Activated naive CD8-positive, alpha-beta T cell treated with anti-CD3 and anti-CD28 coated beads, Interleukin-2, amount 50 U/mL, for 24 hours (primary cell): ENCODE measurements at regions not wholly inside any gene's neighbourhood (a gene's known extent, or its start where the extent isn't known, plus 50 kb on each side); places are given as distances from the start of the nearest gene placed in this dataset.
"Not testable (repeated sequence)": the region's sequence is repeated elsewhere in the genome, so short reads cannot be mapped to it uniquely, and the experiment has no call there.

Source experiments
- ATAC-seq: fragments of 150-1000 bp; cut with Tn5 transposase; one replicate; pipeline ENCODE4 v1.10.0; 2021
- DNase-seq: peaks from one replicate; pipeline ENCODE4 v3.0.0; 2021
- H3K27ac Mint-ChIP-seq: one replicate; pipeline ENCODE4 v1.8.0; 2021; ENCODE audit warnings: mild to moderate bottlenecking, mixed read lengths
- H3K27me3 Mint-ChIP-seq: one replicate; pipeline ENCODE4 v1.8.0; 2021; ENCODE audit warnings: mixed read lengths
- H3K36me3 Mint-ChIP-seq: one replicate; pipeline ENCODE4 v1.8.0; 2021; ENCODE audit warnings: low read depth, mixed read lengths
- H3K4me1 Mint-ChIP-seq: one replicate; pipeline ENCODE4 v1.8.0; 2021; ENCODE audit warnings: mixed read lengths
- H3K4me3 Mint-ChIP-seq: one replicate; pipeline ENCODE4 v1.8.0; 2021; ENCODE audit warnings: mild to moderate bottlenecking, moderate library complexity, mixed read lengths
- H3K9me3 Mint-ChIP-seq: one replicate; pipeline ENCODE4 v1.8.0; 2021; ENCODE audit warnings: mixed read lengths

DNA sequence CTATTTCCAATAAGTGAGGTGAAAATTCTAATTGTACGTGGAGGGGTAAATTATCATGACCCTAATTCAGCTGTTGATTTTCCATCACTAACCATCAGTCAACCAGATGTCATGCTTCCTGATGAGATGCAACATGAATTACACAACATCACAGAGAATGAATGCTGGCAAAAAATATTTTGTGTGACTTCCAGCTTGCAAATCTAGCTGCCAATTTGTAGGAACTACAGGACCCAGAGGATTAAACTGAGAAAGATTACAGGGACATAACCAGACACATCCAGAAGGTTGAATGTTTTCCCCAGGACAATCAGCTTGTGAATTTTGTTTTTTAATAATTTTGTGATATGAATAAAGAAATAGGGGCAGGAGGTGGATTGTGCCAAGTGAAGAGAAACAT is 349.0 kb upstream of the ATP10A start:
- H3K9me3 Mint-ChIP-seq: peaks cover 8% of the 10 kb centered on the region
- ATAC-seq (no peak), DNase-seq (no peak)
- H3K36me3 Mint-ChIP-seq: no peaks in the 10 kb centered on the region
- H3K27ac Mint-ChIP-seq: no peak overlapping the region
- H3K27me3 Mint-ChIP-seq: no peaks in the 10 kb centered on the region
- no peak overlapping the region for H3K4me3 Mint-ChIP-seq
- no peaks in the 10 kb centered on the region for H3K4me1 Mint-ChIP-seq

DNA sequence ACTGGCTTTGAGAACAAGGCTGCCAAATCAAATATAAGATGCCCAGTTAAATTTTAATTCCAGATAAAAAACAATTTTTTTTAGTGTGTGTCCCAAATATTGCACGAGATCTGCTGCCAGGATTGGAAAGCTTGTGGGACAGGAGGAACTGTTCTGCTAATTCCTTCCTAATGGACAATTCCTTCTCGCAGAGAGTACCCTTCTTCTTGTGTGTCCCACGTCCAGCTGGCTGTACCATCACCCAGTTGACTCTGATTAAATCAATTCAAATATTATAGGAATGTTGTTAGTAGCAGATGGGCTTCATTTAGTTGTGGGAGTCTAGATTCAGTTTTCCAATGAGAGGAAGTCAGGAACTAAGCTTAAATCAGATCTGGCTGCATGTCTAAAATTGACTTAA is 347.9 kb upstream of the ATP10A start:
- no peak overlapping the region for H3K27ac Mint-ChIP-seq
- no peak for ATAC-seq
- no peaks in the 10 kb centered on the region for H3K36me3 Mint-ChIP-seq
- H3K4me1 Mint-ChIP-seq: no peaks in the 10 kb centered on the region
- DNase-seq: no peak
- H3K27me3 Mint-ChIP-seq: no peaks in the 10 kb centered on the region
- no peak overlapping the region for H3K4me3 Mint-ChIP-seq
- no peaks in the 10 kb centered on the region for H3K9me3 Mint-ChIP-seq

DNA sequence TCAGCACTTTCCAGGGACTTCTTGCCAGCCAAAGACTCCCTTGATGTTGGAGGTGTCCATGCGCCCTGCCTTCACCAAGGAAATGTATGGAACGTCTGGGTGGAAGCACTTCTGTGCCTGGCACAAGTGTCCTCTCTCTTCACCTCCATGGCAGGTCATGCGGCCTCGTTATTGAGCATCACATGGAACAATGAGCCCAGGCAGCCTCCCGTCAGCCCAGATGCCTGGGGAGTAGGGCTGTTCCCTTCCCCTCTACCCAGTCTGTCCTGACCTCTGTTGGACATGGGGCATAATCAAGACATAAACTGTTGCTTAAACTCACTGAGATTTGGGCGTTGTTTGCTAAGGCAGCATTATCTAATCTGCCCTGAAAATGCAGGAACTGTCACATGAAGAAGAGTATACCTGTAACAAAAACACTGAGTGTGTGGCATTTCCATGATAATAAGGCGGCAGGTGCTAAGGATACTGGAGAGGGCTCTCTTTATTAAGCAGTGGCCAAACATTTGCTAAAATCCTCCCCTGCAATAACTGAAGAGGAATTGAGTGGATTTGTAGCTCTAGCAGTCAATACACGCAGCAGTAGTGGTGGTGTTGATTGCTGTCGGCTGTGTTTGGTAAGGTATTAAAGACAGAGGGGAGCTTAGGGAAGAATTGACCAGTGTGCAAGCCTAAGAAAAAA is 338.2 kb upstream of the ATP10A start:
- Mint-ChIP-seq H3K27ac (no peak overlapping the region), H3K4me3 (no peak overlapping the region), H3K9me3 (no peaks in the 10 kb centered on the region), H3K4me1 (no peaks in the 10 kb centered on the region), H3K36me3 (no peaks in the 10 kb centered on the region), H3K27me3 (no peaks in the 10 kb centered on the region)
- no peak for DNase-seq
- no peak for ATAC-seq

DNA sequence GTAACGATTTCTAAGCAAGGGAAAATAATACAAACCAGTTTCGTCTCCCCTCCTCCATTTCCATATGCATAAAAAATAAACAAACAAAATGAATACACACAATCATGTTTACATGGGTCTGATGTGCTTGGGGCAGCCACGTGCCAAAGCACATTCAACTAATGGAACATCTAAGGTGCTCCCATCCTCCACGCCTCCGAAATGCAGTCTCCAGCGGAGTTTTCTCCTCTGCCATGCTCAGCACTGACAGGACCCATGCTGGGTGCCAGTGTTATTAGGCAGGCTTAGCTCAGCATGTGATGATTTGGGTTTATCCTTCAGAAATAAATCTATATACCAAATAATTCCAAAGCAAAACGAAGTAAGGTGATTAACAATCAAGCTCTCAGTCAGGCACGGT is 337.3 kb upstream of the ATP10A start:
- Mint-ChIP-seq H3K27ac (no peak overlapping the region), H3K27me3 (no peaks in the 10 kb centered on the region), H3K9me3 (no peaks in the 10 kb centered on the region), H3K36me3 (no peaks in the 10 kb centered on the region), H3K4me3 (no peak overlapping the region), H3K4me1 (no peaks in the 10 kb centered on the region)
- ATAC-seq (no peak), DNase-seq (no peak)

DNA sequence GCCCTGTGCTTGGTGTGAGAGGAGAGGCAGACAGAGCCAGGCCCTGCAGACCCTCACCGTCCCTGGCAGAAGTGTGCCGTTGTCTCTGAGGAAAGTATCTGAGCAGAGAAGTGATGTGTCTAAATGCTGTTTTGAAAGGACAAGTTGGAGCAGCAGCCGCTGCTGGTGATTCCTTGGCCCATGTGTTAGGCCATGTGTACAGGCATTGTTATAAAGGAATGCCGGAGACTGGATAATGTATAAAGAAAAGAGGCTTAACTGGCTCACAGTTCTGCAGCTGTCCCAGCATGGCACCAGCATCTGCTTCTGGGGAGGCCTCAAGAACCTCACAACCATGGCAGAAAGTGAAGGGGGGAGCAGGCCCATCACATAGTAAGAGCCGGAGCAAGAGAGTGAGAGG is 334.6 kb upstream of the ATP10A start:
- no peaks in the 10 kb centered on the region for H3K27me3 Mint-ChIP-seq
- no peak for DNase-seq
- H3K4me1 Mint-ChIP-seq: no peaks in the 10 kb centered on the region
- no peak for ATAC-seq
- no peak overlapping the region for H3K27ac Mint-ChIP-seq
- no peaks in the 10 kb centered on the region for H3K9me3 Mint-ChIP-seq
- H3K36me3 Mint-ChIP-seq: no peaks in the 10 kb centered on the region
- no peak overlapping the region for H3K4me3 Mint-ChIP-seq

DNA sequence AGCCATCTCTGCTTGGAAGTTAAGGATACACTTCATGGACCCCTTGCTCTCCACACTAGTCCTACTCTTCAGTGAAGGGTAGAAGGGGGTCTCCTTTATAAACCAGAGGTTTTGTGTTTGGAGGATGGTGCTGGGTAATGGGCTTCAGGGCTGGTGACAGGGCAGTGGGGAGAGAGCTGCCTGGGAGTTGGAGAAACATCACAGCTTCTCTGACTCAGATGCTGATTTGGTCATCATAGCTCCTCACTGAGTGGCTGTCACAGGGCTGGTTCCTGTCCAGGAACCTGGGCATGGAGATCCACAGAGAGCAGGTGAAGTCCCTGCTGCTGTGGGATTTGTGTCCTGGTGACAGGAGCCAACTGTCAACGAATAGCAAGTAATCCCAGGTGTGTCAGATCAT is 333.9 kb upstream of the ATP10A start:
- H3K4me3 Mint-ChIP-seq: no peak overlapping the region
- DNase-seq: no peak
- no peaks in the 10 kb centered on the region for H3K4me1 Mint-ChIP-seq
- H3K36me3 Mint-ChIP-seq: no peaks in the 10 kb centered on the region
- no peak overlapping the region for H3K27ac Mint-ChIP-seq
- H3K27me3 Mint-ChIP-seq: no peaks in the 10 kb centered on the region
- ATAC-seq: no peak
- H3K9me3 Mint-ChIP-seq: no peaks in the 10 kb centered on the region

DNA sequence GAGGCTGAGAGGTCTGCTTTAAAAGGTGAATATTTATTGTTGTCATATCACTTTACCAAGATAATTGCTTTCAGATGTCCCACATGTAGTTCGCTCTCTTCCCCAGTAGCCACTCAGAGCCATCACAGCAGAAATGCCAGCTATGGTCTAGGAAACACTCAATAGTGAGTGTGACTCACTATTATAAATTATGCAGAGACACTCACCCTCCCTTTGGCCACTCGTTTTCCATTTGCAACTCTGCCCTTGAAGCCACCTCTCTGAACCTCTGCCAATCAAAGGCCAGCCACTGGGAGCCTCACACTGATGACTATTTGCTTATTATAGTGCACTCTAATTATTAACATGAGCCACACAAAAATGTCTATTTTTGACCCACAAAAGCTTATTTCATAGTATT is 328.1 kb upstream of the ATP10A start:
- Mint-ChIP-seq H3K9me3 (no peaks in the 10 kb centered on the region), H3K4me3 (no peak overlapping the region)
- ATAC-seq: no peak

DNA sequence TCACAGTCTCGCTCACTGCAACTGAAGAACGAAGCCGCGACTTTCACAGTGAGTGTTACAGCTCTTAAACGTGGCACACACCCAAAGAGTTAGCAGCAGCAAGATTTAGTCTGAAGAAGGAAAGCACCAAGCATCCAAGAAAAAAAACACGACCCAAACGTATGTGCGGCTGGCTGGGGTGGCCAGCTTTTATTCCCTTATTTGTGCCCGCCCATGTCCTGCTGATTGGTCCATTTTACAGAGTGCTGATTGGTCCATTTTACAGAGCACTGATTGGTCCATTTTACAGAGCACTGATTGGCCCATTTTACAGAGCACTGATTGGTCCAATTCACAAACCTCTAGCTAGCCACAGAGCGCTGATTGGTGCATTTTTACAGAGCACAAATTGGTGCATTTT is 323.0 kb upstream of the ATP10A start:
- not testable (repeated sequence) for H3K36me3 Mint-ChIP-seq, H3K4me3 Mint-ChIP-seq, H3K27ac Mint-ChIP-seq, ATAC-seq, H3K4me1 Mint-ChIP-seq, H3K9me3 Mint-ChIP-seq, DNase-seq, H3K27me3 Mint-ChIP-seq

More for the DNA sequence above, 328.1 kb upstream of the ATP10A start:
- Mint-ChIP-seq H3K36me3 (no peaks in the 10 kb centered on the region), H3K27me3 (peaks cover 2% of the 10 kb centered on the region), H3K4me1 (no peaks in the 10 kb centered on the region), H3K27ac (no peak overlapping the region)
- no peak for DNase-seq

DNA sequence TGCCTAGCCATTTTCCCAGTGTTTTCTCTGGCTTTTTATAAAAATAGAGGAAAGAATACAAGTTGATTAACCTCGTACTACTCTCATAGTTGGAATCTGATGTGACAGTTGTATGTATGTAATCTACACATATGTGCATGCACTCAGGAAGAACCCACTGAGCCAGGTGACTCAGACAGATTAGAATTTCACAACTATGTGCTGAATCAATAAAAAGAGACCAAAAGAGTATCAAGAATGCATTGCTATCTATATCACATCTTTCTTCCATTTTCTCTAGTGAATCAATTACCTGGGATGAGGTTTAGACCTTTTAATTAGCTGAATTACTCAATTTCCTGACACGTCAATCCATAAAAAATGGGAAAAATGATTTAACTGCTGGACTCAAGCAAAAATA is 319.3 kb upstream of the ATP10A start:
- Mint-ChIP-seq H3K27me3 (no peaks in the 10 kb centered on the region), H3K9me3 (no peaks in the 10 kb centered on the region), H3K27ac (no peak overlapping the region), H3K4me1 (no peaks in the 10 kb centered on the region), H3K4me3 (no peak overlapping the region), H3K36me3 (no peaks in the 10 kb centered on the region)
- DNase-seq (no peak), ATAC-seq (no peak)

DNA sequence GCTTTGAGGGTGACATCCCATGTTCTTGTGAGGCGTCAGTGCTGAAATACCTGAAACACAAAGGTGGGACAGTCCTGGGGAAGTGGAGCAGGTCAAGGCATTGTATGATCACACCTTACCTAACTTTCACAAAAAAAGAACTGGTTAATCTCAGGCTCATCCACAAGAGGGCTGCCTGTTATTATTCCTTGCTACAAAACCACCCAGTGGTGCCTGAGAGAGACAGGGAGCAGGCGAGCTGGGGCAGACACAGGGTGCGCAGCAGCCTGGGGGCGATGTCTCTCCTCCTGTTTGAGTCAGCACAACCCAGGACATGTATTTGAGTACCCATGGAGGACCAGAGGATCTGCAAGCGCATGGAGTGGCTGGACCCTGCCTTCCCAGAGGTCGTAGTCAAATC is 316.8 kb upstream of the ATP10A start:
- H3K9me3 Mint-ChIP-seq: no peaks in the 10 kb centered on the region
- no peak overlapping the region for H3K27ac Mint-ChIP-seq
- no peaks in the 10 kb centered on the region for H3K36me3 Mint-ChIP-seq
- no peaks in the 10 kb centered on the region for H3K4me1 Mint-ChIP-seq
- ATAC-seq (no peak), DNase-seq (no peak)
- H3K27me3 Mint-ChIP-seq: no peaks in the 10 kb centered on the region
- H3K4me3 Mint-ChIP-seq: no peak overlapping the region

DNA sequence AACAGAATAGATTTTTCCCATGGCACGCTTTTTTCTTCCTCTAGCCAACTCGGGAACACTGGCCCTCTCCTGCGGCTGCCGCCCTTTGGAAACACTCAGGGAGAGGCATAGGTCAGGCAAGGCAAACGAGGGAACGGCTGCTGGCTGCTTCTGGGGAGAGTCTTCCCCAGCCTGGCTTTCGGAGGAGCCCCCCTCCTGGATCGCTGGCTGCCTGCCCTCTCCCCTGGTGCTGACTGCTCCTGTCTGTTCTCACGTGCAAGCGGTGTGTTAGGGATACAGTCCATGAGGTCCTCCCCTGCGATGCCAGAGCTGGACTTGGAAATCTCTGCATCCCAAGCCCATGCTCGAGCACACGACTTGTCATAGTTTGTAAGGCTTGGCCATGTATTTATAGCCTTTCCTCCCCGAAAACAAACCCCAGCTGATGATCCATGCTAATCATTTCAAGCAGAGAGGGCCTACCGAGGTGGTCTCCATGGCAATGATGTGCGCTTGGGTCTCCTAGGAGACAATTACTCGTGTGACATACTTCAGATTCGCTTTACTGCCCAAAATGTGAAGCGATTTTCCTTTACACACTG is 315.6 kb upstream of the ATP10A start:
- no peaks in the 10 kb centered on the region for H3K27me3 Mint-ChIP-seq
- no peak overlapping the region for H3K27ac Mint-ChIP-seq
- DNase-seq: no peak
- no peaks in the 10 kb centered on the region for H3K36me3 Mint-ChIP-seq
- H3K4me1 Mint-ChIP-seq: no peaks in the 10 kb centered on the region
- ATAC-seq: no peak
- H3K4me3 Mint-ChIP-seq: no peak overlapping the region
- H3K9me3 Mint-ChIP-seq: no peaks in the 10 kb centered on the region

DNA sequence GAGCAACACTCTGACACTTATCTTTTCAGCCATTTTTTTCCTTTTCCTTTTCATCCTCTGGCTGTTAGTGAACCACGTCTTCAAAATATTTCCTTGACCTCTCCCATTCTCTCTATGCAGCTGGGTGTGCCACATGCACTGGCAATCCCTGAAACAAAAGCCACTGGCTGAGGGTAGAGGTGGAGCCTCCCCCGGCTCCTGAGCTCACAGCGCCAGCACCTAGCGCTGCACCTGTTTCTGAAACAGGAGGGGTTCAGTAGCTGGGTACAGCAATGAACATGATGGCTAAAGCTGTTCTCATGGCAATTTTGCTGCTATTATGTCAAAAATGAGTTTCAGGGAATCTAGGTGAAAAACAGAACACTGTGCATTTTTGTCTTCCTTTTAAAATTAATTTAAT is 314.7 kb upstream of the ATP10A start:
- no peak for DNase-seq
- H3K4me3 Mint-ChIP-seq: no peak overlapping the region
- no peak overlapping the region for H3K27ac Mint-ChIP-seq
- no peaks in the 10 kb centered on the region for H3K27me3 Mint-ChIP-seq
- no peaks in the 10 kb centered on the region for H3K4me1 Mint-ChIP-seq
- H3K36me3 Mint-ChIP-seq: no peaks in the 10 kb centered on the region
- no peaks in the 10 kb centered on the region for H3K9me3 Mint-ChIP-seq
- no peak for ATAC-seq

DNA sequence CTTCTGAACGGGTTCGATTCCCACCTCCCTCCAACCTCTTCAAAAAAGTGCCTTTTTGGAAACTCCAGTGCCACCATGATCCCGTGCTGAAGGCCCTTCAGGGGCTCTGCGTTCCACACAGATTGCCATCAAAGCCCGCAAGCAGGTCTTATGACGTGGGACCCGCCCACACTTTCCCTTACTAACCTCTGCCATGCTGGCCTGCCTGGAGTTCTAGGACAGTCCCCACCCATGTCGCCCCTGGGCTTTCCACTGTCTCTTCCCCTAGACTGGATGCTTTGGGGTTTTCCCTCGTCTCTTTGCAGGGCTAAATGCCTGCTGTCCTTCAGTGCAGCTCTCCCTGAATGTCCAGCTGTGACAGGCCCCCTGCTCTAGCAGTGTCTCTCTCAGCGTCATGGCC is 313.7 kb upstream of the ATP10A start:
- ATAC-seq (no peak), DNase-seq (no peak)
- Mint-ChIP-seq H3K4me1 (no peaks in the 10 kb centered on the region), H3K9me3 (no peaks in the 10 kb centered on the region), H3K4me3 (no peak overlapping the region), H3K36me3 (no peaks in the 10 kb centered on the region), H3K27ac (no peak overlapping the region), H3K27me3 (no peaks in the 10 kb centered on the region)

DNA sequence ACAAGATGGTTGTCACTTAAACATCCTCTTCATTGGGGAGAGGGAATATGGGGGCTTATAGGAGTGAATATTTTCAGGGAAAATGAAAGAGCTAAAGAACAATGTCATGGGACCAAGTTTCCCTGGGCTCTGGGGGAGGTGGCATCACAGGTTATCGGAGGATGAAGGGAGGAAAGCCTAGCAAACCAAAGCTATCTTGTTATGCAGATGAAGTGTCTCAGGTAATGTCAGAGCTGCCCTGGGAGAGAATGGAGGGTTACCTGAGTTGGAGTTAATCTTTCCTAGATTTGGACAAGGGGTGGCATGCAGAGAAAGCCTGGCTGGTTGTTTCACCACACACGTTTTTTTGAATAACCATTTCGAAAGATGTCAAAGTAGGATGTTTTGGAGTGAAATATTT is 308.1 kb upstream of the ATP10A start:
- Mint-ChIP-seq H3K36me3 (no peaks in the 10 kb centered on the region), H3K27me3 (peaks cover 3% of the 10 kb centered on the region), H3K4me1 (no peaks in the 10 kb centered on the region), H3K9me3 (no peaks in the 10 kb centered on the region), H3K4me3 (no peak overlapping the region), H3K27ac (no peak overlapping the region)
- DNase-seq (no peak), ATAC-seq (no peak)

DNA sequence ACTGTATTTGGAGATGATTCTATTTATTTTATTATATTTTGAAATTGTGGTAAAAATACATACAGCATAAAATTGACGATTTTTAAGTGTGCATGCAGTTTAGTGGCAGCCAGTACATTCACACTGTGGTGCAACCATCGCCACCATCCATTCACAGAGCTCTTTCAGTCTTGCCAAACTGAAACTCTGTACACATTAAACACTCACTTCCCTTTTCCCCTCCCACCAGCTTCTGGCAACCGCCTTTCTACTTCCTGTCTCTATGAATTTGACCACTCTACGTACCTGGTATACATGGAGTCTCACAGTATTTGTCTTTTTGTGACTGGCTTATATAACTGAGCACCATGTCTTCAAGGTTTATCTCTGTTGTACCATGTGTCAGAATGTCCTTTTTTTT is 303.3 kb upstream of the ATP10A start:
- no peaks in the 10 kb centered on the region for H3K36me3 Mint-ChIP-seq
- no peaks in the 10 kb centered on the region for H3K4me1 Mint-ChIP-seq
- no peak overlapping the region for H3K27ac Mint-ChIP-seq
- no peak overlapping the region for H3K4me3 Mint-ChIP-seq
- peaks cover 3% of the 10 kb centered on the region for H3K27me3 Mint-ChIP-seq
- no peaks in the 10 kb centered on the region for H3K9me3 Mint-ChIP-seq
- ATAC-seq (no peak), DNase-seq (no peak)

DNA sequence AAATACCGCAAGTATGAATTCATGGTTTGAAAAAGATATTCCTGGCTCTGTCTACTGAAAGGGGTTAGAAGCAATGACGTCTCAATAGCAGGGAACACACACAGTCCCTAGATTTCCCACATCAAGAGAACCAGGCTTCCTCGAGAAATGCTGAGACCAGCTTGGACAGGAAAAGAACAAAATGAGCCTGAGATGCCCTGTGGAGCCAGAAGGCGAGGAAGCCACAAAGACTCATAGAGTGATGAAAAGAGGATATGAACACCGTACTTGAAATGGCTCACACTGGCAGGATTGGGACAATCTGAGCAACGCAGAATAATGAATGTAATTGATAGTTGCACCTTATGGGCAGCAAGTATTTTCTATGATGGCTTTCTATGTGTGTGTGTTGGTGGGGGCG is 302.4 kb upstream of the ATP10A start:
- Mint-ChIP-seq H3K9me3 (no peaks in the 10 kb centered on the region), H3K27ac (no peak overlapping the region), H3K4me3 (no peak overlapping the region), H3K4me1 (no peaks in the 10 kb centered on the region), H3K27me3 (no peaks in the 10 kb centered on the region), H3K36me3 (no peaks in the 10 kb centered on the region)
- no peak for ATAC-seq
- DNase-seq: no peak
